HEK293 (cell line): ENCODE measurements at regions not wholly inside any gene's neighbourhood (a gene's known extent, or its start where the extent isn't known, plus 50 kb on each side); places are given as distances from the start of the nearest gene placed in this dataset.

Experiments
- CTCF ChIA-PET: fragments of 350-600 bp; formaldehyde crosslinking; extraction: SDS; loops from one replicate; lab custom pipeline; 2021; ENCODE audit warnings: antibody characterized with exemption; lab: Yijun Ruan, JAX
- POLR2A ChIA-PET: fragments of 300-600 bp; formaldehyde crosslinking; extraction: SDS; loops from one replicate; lab custom pipeline; 2020; ENCODE audit warnings: antibody characterized with exemption, inconsistent platforms; lab: Yijun Ruan, JAX
- H3K27ac ChIP-seq: fragments of 200-500 bp; sonication (Bioruptor generic); 2 replicates; pipeline ENCODE4 v1.5.1; 2014; ENCODE audit warnings: low read depth, low read length, control low read depth, inconsistent platforms; ENCODE audit errors: extremely low read depth
- H3K36me3 ChIP-seq, 2 experiments: fragments of 200-500 bp in 1 of 2; sonication (Bioruptor generic) in 1 of 2; 1 replicate in 1 of 2; 2 replicates in 1 of 2; pipeline ENCODE4 v1.5.1; 2014 to 2017; ENCODE audit warnings: inconsistent platforms in 2 of 2, low read length in 2 of 2; ENCODE audit not compliant: control insufficient read depth in 2 of 2, insufficient read depth in 1 of 2
- H3K4me1 ChIP-seq: fragments of 200-500 bp; sonication (Bioruptor generic); 2 replicates; pipeline ENCODE4 v1.5.1; 2014; ENCODE audit warnings: mild to moderate bottlenecking, low read length, inconsistent platforms; ENCODE audit not compliant: control insufficient read depth, insufficient read depth
- H3K4me3 ChIP-seq: 2 replicates; pipeline ENCODE4 v1.5.1; 2011; ENCODE audit warnings: low read depth, mild to moderate bottlenecking, control low read depth, low read length, moderate library complexity
- H3K9me3 ChIP-seq: fragments of 200-500 bp; sonication (Bioruptor generic); 2 replicates; pipeline ENCODE4 v1.5.1; 2014; ENCODE audit warnings: low read depth, low read length, inconsistent platforms; ENCODE audit not compliant: control insufficient read depth, insufficient read depth
- HIC1 ChIP-seq: fragments of 450-650 bp; formaldehyde crosslinking; IDR thresholded peaks from 2 replicates; pipeline ENCODE4 v1.5.1; 2016; ENCODE audit warnings: missing biosample characterization, missing genetic modification characterization
- PRDM4 ChIP-seq: fragments of 450-650 bp; formaldehyde crosslinking; IDR thresholded peaks from 2 replicates; pipeline ENCODE4 v1.5.1; 2017; ENCODE audit warnings: missing biosample characterization, missing genetic modification characterization
- YY1 ChIP-seq: fragments of 450-650 bp; formaldehyde crosslinking; IDR thresholded peaks from 2 replicates; pipeline ENCODE4 v1.5.1; 2018; ENCODE audit warnings: missing biosample characterization, missing genetic modification characterization
- ZBTB49 ChIP-seq: fragments of 450-650 bp; formaldehyde crosslinking; IDR thresholded peaks from 2 replicates; pipeline ENCODE4 v1.5.1; 2016; ENCODE audit warnings: missing biosample characterization, missing genetic modification characterization, low read depth
- ZBTB6 ChIP-seq: fragments of 450-650 bp; formaldehyde crosslinking; IDR thresholded peaks from 2 replicates; pipeline ENCODE4 v1.5.1; 2017; ENCODE audit warnings: missing biosample characterization, missing genetic modification characterization
- ZNF112 ChIP-seq: fragments of 450-650 bp; formaldehyde crosslinking; IDR thresholded peaks from 2 replicates; pipeline ENCODE4 v1.5.0; 2017; ENCODE audit warnings: missing biosample characterization, missing genetic modification characterization
- ZNF211 ChIP-seq: fragments of 450-650 bp; formaldehyde crosslinking; IDR thresholded peaks from 2 replicates; pipeline ENCODE4 v1.5.1; 2016; ENCODE audit warnings: low read depth, missing biosample characterization, missing genetic modification characterization
- ZNF266 ChIP-seq: fragments of 450-650 bp; formaldehyde crosslinking; IDR thresholded peaks from 2 replicates; pipeline ENCODE4 v1.5.1; 2016; ENCODE audit warnings: missing biosample characterization, missing genetic modification characterization, low read depth
- ZNF280D ChIP-seq: fragments of 450-650 bp; formaldehyde crosslinking; IDR thresholded peaks from 2 replicates; pipeline ENCODE4 v1.5.1; 2016; ENCODE audit warnings: missing biosample characterization, missing genetic modification characterization
- ZNF324 ChIP-seq: fragments of 450-650 bp; formaldehyde crosslinking; IDR thresholded peaks from 2 replicates; pipeline ENCODE4 v1.5.1; 2016; ENCODE audit warnings: missing biosample characterization, missing genetic modification characterization
- ZNF362 ChIP-seq: fragments of 450-650 bp; formaldehyde crosslinking; IDR thresholded peaks from 2 replicates; pipeline ENCODE4 v1.5.1; 2016; ENCODE audit warnings: missing biosample characterization, missing genetic modification characterization
- ZNF404 ChIP-seq: fragments of 450-650 bp; formaldehyde crosslinking; IDR thresholded peaks from 2 replicates; pipeline ENCODE4 v1.5.1; 2017; ENCODE audit warnings: missing biosample characterization, missing genetic modification characterization
- ZNF416 ChIP-seq: fragments of 450-650 bp; formaldehyde crosslinking; IDR thresholded peaks from 2 replicates; pipeline ENCODE4 v1.5.1; 2016; ENCODE audit warnings: missing biosample characterization, missing genetic modification characterization
- ZNF426 ChIP-seq: fragments of 450-650 bp; formaldehyde crosslinking; IDR thresholded peaks from 2 replicates; pipeline ENCODE4 v1.5.1; 2017; ENCODE audit warnings: missing biosample characterization, missing genetic modification characterization, mild to moderate bottlenecking, inconsistent platforms, moderate library complexity
- ZNF521 ChIP-seq: fragments of 450-650 bp; formaldehyde crosslinking; IDR thresholded peaks from 2 replicates; pipeline ENCODE4 v1.5.1; 2017; ENCODE audit warnings: missing biosample characterization, mild to moderate bottlenecking, missing genetic modification characterization
- ZNF544 ChIP-seq: fragments of 450-650 bp; formaldehyde crosslinking; IDR thresholded peaks from 2 replicates; pipeline ENCODE4 v1.5.0; 2017; ENCODE audit warnings: missing biosample characterization, missing genetic modification characterization
- ZNF580 ChIP-seq: fragments of 450-650 bp; formaldehyde crosslinking; IDR thresholded peaks from 2 replicates; pipeline ENCODE4 v1.5.1; 2016; ENCODE audit warnings: missing biosample characterization, missing genetic modification characterization
- ZNF704 ChIP-seq: fragments of 450-650 bp; formaldehyde crosslinking; IDR thresholded peaks from 2 replicates; pipeline ENCODE4 v1.5.1; 2016; ENCODE audit warnings: missing biosample characterization, missing genetic modification characterization
- ZNF792 ChIP-seq: fragments of 450-650 bp; formaldehyde crosslinking; IDR thresholded peaks from 2 replicates; pipeline ENCODE4 v1.5.1; 2016; ENCODE audit warnings: missing biosample characterization, missing genetic modification characterization

GRCh38 chr5:114634517-114634916 is 272.6 kb downstream of the KCNN2 start (continued):
- TF ChIP-seq ZNF580 (tag by site-specific recombination), result no peak
- TF ChIP-seq ZBTB49, result no peak
- no peak for TF ChIP-seq ZNF544 (tag by site-specific recombination)
- TF ChIP-seq HIC1, result no peak
- no peak for TF ChIP-seq ZNF112 (tag by site-specific recombination)
- no peak for TF ChIP-seq ZNF280D
- no peak for TF ChIP-seq ZNF416 (tag by site-specific recombination)
- TF ChIP-seq PRDM4 (tag by site-specific recombination), result no peak
- no peak for TF ChIP-seq ZNF266 (tag by site-specific recombination)
- no peak for TF ChIP-seq ZNF211

- no peaks in the 10 kb centered on the region for H3K9me3 ChIP-seq
- no peak overlapping the region for H3K4me3 ChIP-seq
- ChIA-PET CTCF (no interaction called here), POLR2A (no interaction called here)
- no peak overlapping the region for H3K27ac ChIP-seq
- no peaks in the 10 kb centered on the region for H3K4me1 ChIP-seq
- TF ChIP-seq ZNF324 (tag by site-specific recombination), result no peak
- no peaks in the 10 kb centered on the region for H3K36me3 ChIP-seq
Measured at GRCh38 chr5:114612406-114612805, 250.5 kb downstream of the KCNN2 start.

- Histone ChIP-seq H3K9me3 (no peaks in the 10 kb centered on the region), H3K27ac (no peak overlapping the region), H3K36me3 (no peaks in the 10 kb centered on the region), H3K4me3 (no peak overlapping the region), H3K4me1 (no peaks in the 10 kb centered on the region)
- CTCF ChIA-PET, result no interaction called here
- POLR2A ChIA-PET, result no interaction called here
- no peak for TF ChIP-seq ZNF362 (tag by site-specific recombination)
- no peak for TF ChIP-seq ZNF704 (tag by site-specific recombination)
- TF ChIP-seq ZNF404 (tag by site-specific recombination), result no peak
- no peak for TF ChIP-seq ZNF792 (tag by site-specific recombination)
- no peak for TF ChIP-seq ZNF211
- no peak for TF ChIP-seq YY1
- TF ChIP-seq ZNF521 (tag by site-specific recombination), result no peak
- TF ChIP-seq ZNF426 (tag by site-specific recombination), result no peak
- TF ChIP-seq ZBTB6 (tag by site-specific recombination), result no peak
Measured at GRCh38 chr5:114581136-114581535, 219.3 kb downstream of the KCNN2 start.
